ENCODE measurements at regions not wholly inside any gene's neighbourhood (a gene's known extent, or its start where the extent isn't known, plus 50 kb on each side); places are given as distances from the start of the nearest gene placed in this dataset.
"Not testable (repeated sequence)": the region's sequence is repeated elsewhere in the genome, so short reads cannot be mapped to it uniquely, and the experiment has no call there.

GRCh38 chr10:44749151-44749550 lies 162.0 kb upstream of the TMEM72 start:
- Histone ChIP-seq H3K27me3 (no peaks in the 10 kb centered on the region), H3K36me3 (no peaks in the 10 kb centered on the region), H3K4me1 (no peaks in the 10 kb centered on the region), H3K4me3 (no peak overlapping the region), H3K27ac (no peak overlapping the region), H3K9me3 (no peaks in the 10 kb centered on the region)
- TF ChIP-seq CTCF (IDR thresholded peaks at IDR 0.05) = no peak
- TF ChIP-seq POLR2A (IDR thresholded peaks at IDR 0.05) = no peak
- intact Hi-C loops (cut with DNase I; ENCODE audit: low total_unique reads) = no loop called here
- DNase-seq = no peak

- TF ChIP-seq POLR2A (IDR thresholded peaks at IDR 0.05) (no peak), CTCF (IDR thresholded peaks at IDR 0.05) (no peak)
- DNase-seq = peak in 1 of 2 donors; percentile 32
- intact Hi-C loops (cut with DNase I; ENCODE audit: low total_unique reads) = no loop called here
- Histone ChIP-seq H3K4me1 (no peaks in the 10 kb centered on the region), H3K4me3 (no peak overlapping the region), H3K36me3 (no peaks in the 10 kb centered on the region), H3K9me3 (no peaks in the 10 kb centered on the region), H3K27ac (peak overlapping the region in 1 of 2 donors; percentile 12), H3K27me3 (no peaks in the 10 kb centered on the region)
These were observed 158.4 kb upstream of the TMEM72 start for GRCh38 chr10:44752451-44753441.

- H3K27me3 ChIP-seq; DNase-seq; H3K4me3 ChIP-seq; H3K9me3 ChIP-seq; intact Hi-C loops (cut with DNase I; ENCODE audit: low total_unique reads); H3K4me1 ChIP-seq; H3K27ac ChIP-seq; H3K36me3 ChIP-seq: not testable (repeated sequence)
These were observed 156.8 kb upstream of the TMEM72 start for GRCh38 chr10:44754355-44754754.

GRCh38 chr10:44755481-44755880 lies 155.7 kb upstream of the TMEM72 start:
- Histone ChIP-seq H3K36me3 (no peaks in the 10 kb centered on the region), H3K9me3 (no peaks in the 10 kb centered on the region), H3K27me3 (no peaks in the 10 kb centered on the region), H3K27ac (no peak overlapping the region), H3K4me1 (no peaks in the 10 kb centered on the region), H3K4me3 (no peak overlapping the region)
- intact Hi-C loops (cut with DNase I; ENCODE audit: low total_unique reads) = no loop called here
- TF ChIP-seq CTCF (IDR thresholded peaks at IDR 0.05) = no peak
- TF ChIP-seq POLR2A (IDR thresholded peaks at IDR 0.05) = no peak
- no peak for DNase-seq

- H3K27ac ChIP-seq = no peak overlapping the region
- no peaks in the 10 kb centered on the region for H3K27me3 ChIP-seq
- no peaks in the 10 kb centered on the region for H3K4me1 ChIP-seq
- H3K4me3 ChIP-seq = no peak overlapping the region
- H3K36me3 ChIP-seq = no peaks in the 10 kb centered on the region
- intact Hi-C loops (cut with DNase I; ENCODE audit: low total_unique reads) = no loop called here
- TF ChIP-seq POLR2A (IDR thresholded peaks at IDR 0.05) = no peak
- no peak for TF ChIP-seq CTCF (IDR thresholded peaks at IDR 0.05)
- H3K9me3 ChIP-seq = no peaks in the 10 kb centered on the region
- DNase-seq = no peak
These were observed 154.9 kb upstream of the TMEM72 start for GRCh38 chr10:44756216-44756615.

All from uterus (tissue), 3 donors.